Progenitor cell of endocrine pancreas (in vitro differentiated cells): ENCODE measurements at regions not wholly inside any gene's neighbourhood (a gene's known extent, or its start where the extent isn't known, plus 50 kb on each side); places are given as distances from the start of the nearest gene placed in this dataset.

ENCODE experiments used
- DNase-seq: peaks from one replicate; pipeline ENCODE4 v3.0.0; 2021; ENCODE audit warnings: low spot score; ENCODE audit not compliant: unreplicated experiment
- H3K27ac Mint-ChIP-seq: 2 replicates; pipeline ENCODE4 v1.8.0; 2021; ENCODE audit warnings: mild to moderate bottlenecking, moderate library complexity, mixed read lengths
- H3K27me3 Mint-ChIP-seq: 2 replicates; pipeline ENCODE4 v1.8.0; 2021; ENCODE audit warnings: mixed read lengths
- H3K36me3 Mint-ChIP-seq: 2 replicates; pipeline ENCODE4 v1.8.0; 2022; ENCODE audit warnings: mixed read lengths; ENCODE audit not compliant: insufficient read depth
- H3K4me1 Mint-ChIP-seq: 2 replicates; pipeline ENCODE4 v1.8.0; 2021; ENCODE audit warnings: low read depth, mixed read lengths
- H3K4me3 Mint-ChIP-seq: 2 replicates; pipeline ENCODE4 v1.8.0; 2021; ENCODE audit warnings: low read depth, mild to moderate bottlenecking, moderate library complexity, mixed read lengths
- H3K9me3 Mint-ChIP-seq: 2 replicates; pipeline ENCODE4 v1.8.0; 2021; ENCODE audit warnings: low read depth, mixed read lengths
- CTCF ChIP-seq: fragments of 200-600 bp; sonication (generic); IDR thresholded peaks from one replicate; pipeline ENCODE4 v1.5.0; 2021; ENCODE audit warnings: antibody characterized with exemption, mild to moderate bottlenecking; ENCODE audit not compliant: unreplicated experiment

- Mint-ChIP-seq H3K4me1 (no peaks in the 10 kb centered on the region), H3K9me3 (no peaks in the 10 kb centered on the region), H3K4me3 (no peak overlapping the region), H3K27ac (no peak overlapping the region), H3K36me3 (no peaks in the 10 kb centered on the region), H3K27me3 (peaks cover 4% of the 10 kb centered on the region)
- TF ChIP-seq CTCF, result no peak
- DNase-seq, result no peak
Measured at GRCh38 chr4:185903205-185903604, 91.2 kb upstream of the SORBS2 start.

- DNase-seq, result no peak
- no peaks in the 10 kb centered on the region for H3K4me1 Mint-ChIP-seq
- no peaks in the 10 kb centered on the region for H3K36me3 Mint-ChIP-seq
- TF ChIP-seq CTCF, result no peak
- H3K4me3 Mint-ChIP-seq, result no peak overlapping the region
- peaks cover 4% of the 10 kb centered on the region for H3K27me3 Mint-ChIP-seq
- no peaks in the 10 kb centered on the region for H3K9me3 Mint-ChIP-seq
- H3K27ac Mint-ChIP-seq, result peak overlapping the region; percentile 57
Measured at GRCh38 chr4:185904381-185904780, 92.4 kb upstream of the SORBS2 start.

GRCh38 chr4:185909972-185910371 is 98.0 kb upstream of the SORBS2 start:
- Mint-ChIP-seq H3K4me1 (peaks cover 11% of the 10 kb centered on the region), H3K36me3 (no peaks in the 10 kb centered on the region), H3K27ac (no peak overlapping the region), H3K9me3 (no peaks in the 10 kb centered on the region), H3K27me3 (peaks cover 14% of the 10 kb centered on the region), H3K4me3 (no peak overlapping the region)
- no peak for DNase-seq
- no peak for TF ChIP-seq CTCF

GRCh38 chr4:185911556-185912064 is 99.6 kb upstream of the SORBS2 start:
- H3K9me3 Mint-ChIP-seq, result no peaks in the 10 kb centered on the region
- no peak for TF ChIP-seq CTCF

GRCh38 chr4:185912779-185913178 is 100.8 kb upstream of the SORBS2 start:
- TF ChIP-seq CTCF, result no peak
- H3K36me3 Mint-ChIP-seq, result no peaks in the 10 kb centered on the region
- peaks cover 24% of the 10 kb centered on the region for H3K4me1 Mint-ChIP-seq
- peak overlapping the region; percentile 23 for H3K27ac Mint-ChIP-seq
- no peak overlapping the region for H3K4me3 Mint-ChIP-seq
- peaks cover 21% of the 10 kb centered on the region for H3K27me3 Mint-ChIP-seq
- no peak for DNase-seq
- H3K9me3 Mint-ChIP-seq, result no peaks in the 10 kb centered on the region

More at GRCh38 chr4:185911556-185912064, 99.6 kb upstream of the SORBS2 start:
- Mint-ChIP-seq H3K36me3 (no peaks in the 10 kb centered on the region), H3K27ac (no peak overlapping the region), H3K4me3 (no peak overlapping the region), H3K27me3 (peaks cover 17% of the 10 kb centered on the region), H3K4me1 (peaks cover 24% of the 10 kb centered on the region)
- no peak for DNase-seq
